ENCODE measurements at regions not wholly inside any gene's neighbourhood (a gene's known extent, or its start where the extent isn't known, plus 50 kb on each side); places are given as distances from the start of the nearest gene placed in this dataset.

GRCh38 chr6:1039191-1039590, 272.7 kb upstream of the FOXQ1 start:
- POLR2A ChIA-PET, result no interaction called here
- intact Hi-C loops (cut with DNase I, micrococcal nuclease), result no loop called here
- no peaks in the 10 kb centered on the region for H3K4me1 Mint-ChIP-seq
- H3K9me3 Mint-ChIP-seq (ENCODE audit: low read depth), result no peaks in the 10 kb centered on the region
- DNase-seq (no peak), ATAC-seq (no peak)
- H3K27ac Mint-ChIP-seq, result no peak overlapping the region
- no peak overlapping the region for H3K4me3 Mint-ChIP-seq
- peaks cover 16% of the 10 kb centered on the region for H3K27me3 Mint-ChIP-seq
- CTCF ChIA-PET, result interaction anchor here (0.6 kb wide), 1 partner anchor 21 kb away, joined by 3 read pairs; no protein-coding TSS in a partner anchor
- H3K36me3 Mint-ChIP-seq (ENCODE audit: low read depth), result no peaks in the 10 kb centered on the region

GRCh38 chr6:1037430-1038202, 274.3 kb upstream of the FOXQ1 start:
- H3K9me3 Mint-ChIP-seq (ENCODE audit: low read depth), result no peaks in the 10 kb centered on the region
- ChIA-PET CTCF (interaction anchor here (0.7 kb wide), 1 partner anchor 36 kb away, joined by 3 read pairs; no protein-coding TSS in a partner anchor), POLR2A (no interaction called here)
- H3K4me3 Mint-ChIP-seq, result no peak overlapping the region
- no peak for ATAC-seq
- no peak for DNase-seq
- no peaks in the 10 kb centered on the region for H3K36me3 Mint-ChIP-seq (ENCODE audit: low read depth)
- peaks cover 10% of the 10 kb centered on the region for H3K27me3 Mint-ChIP-seq
- no peaks in the 10 kb centered on the region for H3K4me1 Mint-ChIP-seq
- intact Hi-C loops (cut with DNase I, micrococcal nuclease), result no loop called here
- no peak overlapping the region for H3K27ac Mint-ChIP-seq

- H3K27ac Mint-ChIP-seq, result no peak overlapping the region
- no peak overlapping the region for H3K4me3 Mint-ChIP-seq
- H3K4me1 Mint-ChIP-seq, result no peaks in the 10 kb centered on the region
- intact Hi-C loops (cut with DNase I, micrococcal nuclease), result no loop called here
- ATAC-seq (no peak), DNase-seq (no peak)
- no peaks in the 10 kb centered on the region for H3K36me3 Mint-ChIP-seq (ENCODE audit: low read depth)
- ChIA-PET POLR2A (no interaction called here), CTCF (no interaction called here)
- peaks cover 6% of the 10 kb centered on the region for H3K27me3 Mint-ChIP-seq
- no peaks in the 10 kb centered on the region for H3K9me3 Mint-ChIP-seq (ENCODE audit: low read depth)
These were observed 276.5 kb upstream of the FOXQ1 start for GRCh38 chr6:1035401-1035800.

GRCh38 chr6:1031720-1032119, 280.2 kb upstream of the FOXQ1 start:
- H3K36me3 Mint-ChIP-seq (ENCODE audit: low read depth), result no peaks in the 10 kb centered on the region
- no peaks in the 10 kb centered on the region for H3K4me1 Mint-ChIP-seq
- H3K4me3 Mint-ChIP-seq, result no peak overlapping the region
- intact Hi-C loops (cut with DNase I, micrococcal nuclease), result no loop called here
- H3K9me3 Mint-ChIP-seq (ENCODE audit: low read depth), result no peaks in the 10 kb centered on the region
- no peak overlapping the region for H3K27ac Mint-ChIP-seq
- DNase-seq (no peak), ATAC-seq (no peak)
- ChIA-PET POLR2A (no interaction called here), CTCF (no interaction called here)
- peaks cover 12% of the 10 kb centered on the region for H3K27me3 Mint-ChIP-seq

- ChIA-PET POLR2A (no interaction called here), CTCF (no interaction called here)
- H3K27ac Mint-ChIP-seq, result no peak overlapping the region
- H3K27me3 Mint-ChIP-seq, result peaks cover 11% of the 10 kb centered on the region
- H3K36me3 Mint-ChIP-seq (ENCODE audit: low read depth), result no peaks in the 10 kb centered on the region
- no peaks in the 10 kb centered on the region for H3K4me1 Mint-ChIP-seq
- ATAC-seq (no peak), DNase-seq (no peak)
- no peak overlapping the region for H3K4me3 Mint-ChIP-seq
- no peaks in the 10 kb centered on the region for H3K9me3 Mint-ChIP-seq (ENCODE audit: low read depth)
- intact Hi-C loops (cut with DNase I, micrococcal nuclease), result no loop called here
These were observed 282.8 kb upstream of the FOXQ1 start for GRCh38 chr6:1029141-1029540.

GRCh38 chr6:1028723-1029122, 283.2 kb upstream of the FOXQ1 start:
- no peaks in the 10 kb centered on the region for H3K36me3 Mint-ChIP-seq (ENCODE audit: low read depth)
- DNase-seq, result no peak
- POLR2A ChIA-PET, result no interaction called here

DNA sequence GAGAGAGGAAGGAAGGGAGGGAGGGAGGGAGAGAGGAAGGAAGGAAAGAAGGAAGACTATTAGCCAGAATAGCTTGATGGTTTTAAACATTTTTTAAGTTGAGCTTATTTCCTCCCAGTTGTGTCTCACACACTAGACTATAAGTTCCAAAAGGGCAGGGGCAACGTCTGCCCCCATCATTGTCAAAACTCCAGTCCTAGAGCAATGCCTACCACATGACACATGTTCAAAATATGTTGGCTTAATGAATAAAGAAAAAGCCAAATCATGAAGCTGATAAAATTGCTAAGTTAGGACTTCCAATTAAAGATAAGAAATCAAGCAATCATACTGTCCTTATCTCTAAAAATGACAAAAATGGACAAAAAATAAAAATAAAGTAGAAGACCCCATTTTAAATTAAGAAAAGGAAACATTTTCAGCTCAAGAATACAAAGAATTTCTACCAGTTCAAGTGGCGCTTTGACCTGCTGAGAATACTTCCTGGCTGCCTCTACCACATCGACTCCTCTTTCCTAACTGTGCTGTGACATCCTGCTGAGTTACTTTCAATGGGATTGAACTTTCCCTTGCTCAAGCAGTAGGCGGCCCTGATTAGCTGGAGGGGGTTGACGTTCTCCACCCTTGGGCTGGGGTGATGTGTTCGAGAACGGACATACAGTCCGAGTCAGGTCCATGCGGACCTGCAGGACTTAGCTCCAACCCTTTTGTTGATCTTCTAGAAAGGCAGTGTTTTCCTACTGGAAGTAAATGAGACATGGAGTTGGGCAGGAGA, 283.9 kb upstream of the FOXQ1 start:
- H3K36me3 Mint-ChIP-seq (ENCODE audit: low read depth), result no peaks in the 10 kb centered on the region
- no peak overlapping the region for H3K4me3 Mint-ChIP-seq
- DNase-seq, result no peak
- POLR2A ChIA-PET, result no interaction called here
- peaks cover 11% of the 10 kb centered on the region for H3K27me3 Mint-ChIP-seq
- H3K27ac Mint-ChIP-seq, result no peak overlapping the region
- no peaks in the 10 kb centered on the region for H3K4me1 Mint-ChIP-seq
- intact Hi-C loops (cut with DNase I, micrococcal nuclease), result no loop called here
- CTCF ChIA-PET, result interaction anchor here (0.7 kb wide), 1 partner anchor 71 kb away, joined by 3 read pairs; no protein-coding TSS in a partner anchor
- no peak for ATAC-seq
- no peaks in the 10 kb centered on the region for H3K9me3 Mint-ChIP-seq (ENCODE audit: low read depth)

More at GRCh38 chr6:1028723-1029122, 283.2 kb upstream of the FOXQ1 start:
- no peaks in the 10 kb centered on the region for H3K9me3 Mint-ChIP-seq (ENCODE audit: low read depth)
- H3K4me3 Mint-ChIP-seq, result no peak overlapping the region
- ATAC-seq, result no peak
- no peaks in the 10 kb centered on the region for H3K4me1 Mint-ChIP-seq
- CTCF ChIA-PET, result interaction anchor here (0.7 kb wide), 1 partner anchor 72 kb away, joined by 3 read pairs; no protein-coding TSS in a partner anchor
- intact Hi-C loops (cut with DNase I, micrococcal nuclease), result no loop called here
- no peak overlapping the region for H3K27ac Mint-ChIP-seq
- peaks cover 11% of the 10 kb centered on the region for H3K27me3 Mint-ChIP-seq

DNA sequence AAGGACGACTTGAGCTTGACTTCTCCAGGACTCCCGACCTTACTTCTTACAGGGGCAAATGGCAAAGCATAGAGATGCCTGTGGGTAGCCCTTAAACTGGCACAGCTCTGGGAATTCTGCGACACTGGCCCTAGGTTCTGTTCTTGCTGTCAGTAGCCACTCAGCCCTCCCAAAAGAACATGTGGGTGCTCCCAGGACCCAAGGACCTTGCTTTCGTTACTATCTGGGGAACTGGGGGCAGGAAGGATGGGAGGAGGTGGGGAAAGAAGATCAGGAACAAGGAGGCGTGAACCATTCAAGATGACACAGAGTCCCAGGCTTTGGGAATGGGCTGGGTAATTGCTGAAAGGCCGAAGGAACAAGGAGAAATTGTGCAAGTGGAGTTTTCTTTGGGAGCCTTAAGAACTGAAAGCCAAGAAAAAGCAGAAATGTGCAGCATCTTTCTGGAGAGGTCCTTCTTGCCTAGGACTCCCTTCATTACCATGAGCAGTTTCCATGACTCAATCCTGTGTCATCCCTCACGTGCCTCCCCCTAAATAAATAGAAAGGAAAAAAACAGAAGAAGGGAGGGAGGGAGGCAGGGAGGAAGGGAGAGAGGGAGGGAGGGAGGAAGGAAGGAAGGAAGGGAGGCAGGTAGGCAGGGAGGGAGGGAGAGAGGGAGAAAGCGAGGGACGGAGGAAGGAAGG, 284.6 kb upstream of the FOXQ1 start:
- ChIA-PET CTCF (no interaction called here), POLR2A (no interaction called here)
- DNase-seq (no peak), ATAC-seq (no peak)
- Mint-ChIP-seq H3K4me1 (no peaks in the 10 kb centered on the region), H3K36me3 (ENCODE audit: low read depth) (no peaks in the 10 kb centered on the region), H3K27me3 (peaks cover 9% of the 10 kb centered on the region), H3K9me3 (ENCODE audit: low read depth) (no peaks in the 10 kb centered on the region), H3K27ac (no peak overlapping the region), H3K4me3 (no peak overlapping the region)
- intact Hi-C loops (cut with DNase I, micrococcal nuclease), result no loop called here

- H3K9me3 Mint-ChIP-seq (ENCODE audit: low read depth), result peaks cover 3% of the 10 kb centered on the region
- peaks cover 11% of the 10 kb centered on the region for H3K27me3 Mint-ChIP-seq
- H3K4me1 Mint-ChIP-seq, result no peaks in the 10 kb centered on the region
- DNase-seq (no peak), ATAC-seq (no peak)
- intact Hi-C loops (cut with DNase I, micrococcal nuclease), result no loop called here
- H3K4me3 Mint-ChIP-seq, result no peak overlapping the region
- CTCF ChIA-PET, result no interaction called here
- no peaks in the 10 kb centered on the region for H3K36me3 Mint-ChIP-seq (ENCODE audit: low read depth)
- no peak overlapping the region for H3K27ac Mint-ChIP-seq
- POLR2A ChIA-PET, result no interaction called here
These were observed 286.1 kb upstream of the FOXQ1 start for GRCh38 chr6:1025821-1026220.

GRCh38 chr6:1024587-1024986, 287.3 kb upstream of the FOXQ1 start:
- Mint-ChIP-seq H3K4me3 (no peak overlapping the region), H3K36me3 (ENCODE audit: low read depth) (no peaks in the 10 kb centered on the region), H3K27ac (no peak overlapping the region), H3K9me3 (ENCODE audit: low read depth) (peaks cover 3% of the 10 kb centered on the region), H3K27me3 (peaks cover 10% of the 10 kb centered on the region), H3K4me1 (no peaks in the 10 kb centered on the region)
- ATAC-seq (no peak), DNase-seq (no peak)
- CTCF ChIA-PET, result no interaction called here
- intact Hi-C loops (cut with DNase I, micrococcal nuclease), result no loop called here
- POLR2A ChIA-PET, result no interaction called here

DNA sequence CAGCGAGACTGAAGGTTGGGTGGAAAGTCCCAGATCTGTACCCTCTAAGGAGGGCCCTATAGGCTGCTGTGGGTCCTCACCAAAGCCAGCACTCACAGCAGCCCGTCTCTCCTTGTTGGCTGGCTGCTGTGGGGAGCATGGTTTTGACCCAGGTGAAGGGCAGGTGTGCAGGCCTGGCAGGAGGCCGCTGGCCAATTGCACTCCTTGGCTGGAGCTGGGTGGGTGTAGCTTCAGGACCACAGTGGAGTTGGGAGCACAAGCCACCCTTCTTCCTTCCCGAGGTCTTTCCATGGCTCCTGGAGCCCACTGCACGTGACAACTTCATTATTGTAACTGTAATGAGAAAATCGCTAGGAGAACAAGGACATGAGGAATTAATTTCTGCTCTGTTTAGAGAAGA, 287.7 kb upstream of the FOXQ1 start:
- CTCF ChIA-PET, result no interaction called here
- Mint-ChIP-seq H3K27me3 (peaks cover 10% of the 10 kb centered on the region), H3K27ac (no peak overlapping the region), H3K4me3 (no peak overlapping the region), H3K9me3 (ENCODE audit: low read depth) (peaks cover 3% of the 10 kb centered on the region), H3K36me3 (ENCODE audit: low read depth) (no peaks in the 10 kb centered on the region), H3K4me1 (no peaks in the 10 kb centered on the region)
- no peak for DNase-seq
- no peak for ATAC-seq
- intact Hi-C loops (cut with DNase I, micrococcal nuclease), result no loop called here
- POLR2A ChIA-PET, result no interaction called here

DNA sequence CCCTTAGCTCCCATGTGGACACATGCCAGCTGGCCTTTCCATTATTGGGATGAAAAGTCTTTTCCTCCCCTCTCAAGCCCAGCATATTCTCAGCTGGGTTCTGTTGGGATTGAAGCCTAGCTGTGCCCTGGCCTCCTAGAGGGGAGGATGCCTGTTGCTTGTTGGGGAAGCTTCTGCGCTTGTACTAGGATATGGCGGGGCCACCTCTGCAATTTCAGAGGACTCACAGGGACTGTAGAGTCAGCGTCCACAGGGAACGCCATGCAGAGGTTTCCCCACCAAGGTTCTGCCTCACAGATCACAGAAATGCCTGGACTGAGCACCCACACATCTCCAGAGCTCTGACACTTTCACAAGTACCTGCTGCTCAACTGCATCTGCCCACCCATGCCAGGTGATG, 288.7 kb upstream of the FOXQ1 start:
- ATAC-seq (no peak), DNase-seq (no peak)
- ChIA-PET POLR2A (no interaction called here), CTCF (interaction anchor here (0.6 to 0.8 kb wide), 3 partner anchors 116 to 438 kb away, joined by 3 read pairs; no protein-coding TSS in a partner anchor)
- Mint-ChIP-seq H3K36me3 (ENCODE audit: low read depth) (no peaks in the 10 kb centered on the region), H3K27me3 (peaks cover 10% of the 10 kb centered on the region), H3K9me3 (ENCODE audit: low read depth) (peaks cover 3% of the 10 kb centered on the region), H3K27ac (no peak overlapping the region), H3K4me3 (no peak overlapping the region), H3K4me1 (no peaks in the 10 kb centered on the region)
- intact Hi-C loops (cut with DNase I, micrococcal nuclease), result no loop called here

All from activated CD4-positive, alpha-beta T cell treated with anti-CD3 and anti-CD28 coated beads for 36 hours (primary cell).